ENCODE measurements at regions not wholly inside any gene's neighbourhood (a gene's known extent, or its start where the extent isn't known, plus 50 kb on each side); places are given as distances from the start of the nearest gene placed in this dataset.

DNA sequence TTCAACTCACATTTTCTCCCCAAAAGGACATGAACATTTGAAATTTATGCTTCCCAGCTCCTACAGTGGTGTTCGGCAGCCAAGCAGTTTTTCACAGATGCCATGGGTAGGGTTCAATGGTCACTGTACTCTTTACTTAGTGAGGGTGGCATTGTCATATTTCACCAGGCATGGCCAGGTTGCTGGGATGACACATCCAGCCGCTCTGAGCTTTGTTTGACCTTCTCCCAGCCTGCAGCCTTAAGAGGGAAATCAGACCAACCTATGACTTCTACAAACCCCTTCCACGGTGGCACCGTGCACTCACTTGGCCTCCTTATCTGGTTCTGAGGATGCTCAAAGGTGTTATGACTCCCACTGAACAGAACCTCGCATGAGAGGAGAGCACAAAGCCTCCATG is 108.4 kb upstream of the SH3BP4 start:
- TF ChIP-seq CTCF (conservative IDR thresholded peaks at IDR 0.05; ENCODE audit: low read depth, low read length) (no peak), EZH2 (IDR thresholded peaks at IDR 0.05; ENCODE audit: borderline replicate concordance, low read depth, low read length, poor library complexity, severe bottlenecking) (no peak)
- Histone ChIP-seq H3K27ac (ENCODE audit: low read depth, low read length, poor library complexity, severe bottlenecking) (no peak overlapping the region), H3K4me1 (ENCODE audit: insufficient read depth, low read length, poor library complexity, severe bottlenecking) (peaks cover 25% of the 10 kb centered on the region), H3K4me3 (ENCODE audit: low read depth, low read length, poor library complexity, severe bottlenecking) (no peak overlapping the region), H3K27me3 (replicated peaks; ENCODE audit: insufficient read depth, low read depth, low read length, poor library complexity) (no peaks in the 10 kb centered on the region), H3K9me3 (ENCODE audit: low read depth, low read length, poor library complexity, severe bottlenecking) (no peaks in the 10 kb centered on the region), H3K36me3 (ENCODE audit: insufficient read depth, low read length, poor library complexity, severe bottlenecking) (no peaks in the 10 kb centered on the region)
- intact Hi-C loops (cut with micrococcal nuclease; ENCODE audit: unreplicated experiment): no loop called here
- ChIA-PET POLR2A (ENCODE audit: low non-redundant PET) (no interaction called here), CTCF (no interaction called here)
- no peak for DNase-seq (ENCODE audit: low spot score)
- no TSS peak for BruUV-seq (replicated peaks)

- H3K4me3 ChIP-seq (ENCODE audit: low read depth, low read length, poor library complexity, severe bottlenecking): no peak overlapping the region
- H3K4me1 ChIP-seq (ENCODE audit: insufficient read depth, low read length, poor library complexity, severe bottlenecking): peaks cover 25% of the 10 kb centered on the region
- TF ChIP-seq CTCF (conservative IDR thresholded peaks at IDR 0.05; ENCODE audit: low read depth, low read length) (no peak), EZH2 (IDR thresholded peaks at IDR 0.05; ENCODE audit: borderline replicate concordance, low read depth, low read length, poor library complexity, severe bottlenecking) (no peak)
- no TSS peak for BruUV-seq (replicated peaks)
- no peaks in the 10 kb centered on the region for H3K36me3 ChIP-seq (ENCODE audit: insufficient read depth, low read length, poor library complexity, severe bottlenecking)
- no peak for DNase-seq (ENCODE audit: low spot score)
- no peaks in the 10 kb centered on the region for H3K27me3 ChIP-seq (replicated peaks; ENCODE audit: insufficient read depth, low read depth, low read length, poor library complexity)
- ChIA-PET CTCF (no interaction called here), POLR2A (ENCODE audit: low non-redundant PET) (no interaction called here)
- no peak overlapping the region for H3K27ac ChIP-seq (ENCODE audit: low read depth, low read length, poor library complexity, severe bottlenecking)
- intact Hi-C loops (cut with micrococcal nuclease; ENCODE audit: unreplicated experiment): no loop called here
- H3K9me3 ChIP-seq (ENCODE audit: low read depth, low read length, poor library complexity, severe bottlenecking): no peaks in the 10 kb centered on the region
Measured at GRCh38 chr2:234842753-234843152, 109.1 kb upstream of the SH3BP4 start.

- no peak for DNase-seq (ENCODE audit: low spot score)
- CTCF ChIA-PET: interaction anchor here (0.5 kb wide), 2 partner anchors 25 to 913 kb away, joined by 4 to 16 read pairs; no protein-coding TSS in a partner anchor
- H3K9me3 ChIP-seq (ENCODE audit: low read depth, low read length, poor library complexity, severe bottlenecking): no peaks in the 10 kb centered on the region
- intact Hi-C loops (cut with micrococcal nuclease; ENCODE audit: unreplicated experiment): no loop called here
- no peaks in the 10 kb centered on the region for H3K27me3 ChIP-seq (replicated peaks; ENCODE audit: insufficient read depth, low read depth, low read length, poor library complexity)
- H3K4me3 ChIP-seq (ENCODE audit: low read depth, low read length, poor library complexity, severe bottlenecking): no peak overlapping the region
- no peak for TF ChIP-seq CTCF (conservative IDR thresholded peaks at IDR 0.05; ENCODE audit: low read depth, low read length)
- peaks cover 25% of the 10 kb centered on the region for H3K4me1 ChIP-seq (ENCODE audit: insufficient read depth, low read length, poor library complexity, severe bottlenecking)
- no peaks in the 10 kb centered on the region for H3K36me3 ChIP-seq (ENCODE audit: insufficient read depth, low read length, poor library complexity, severe bottlenecking)
- no peak overlapping the region for H3K27ac ChIP-seq (ENCODE audit: low read depth, low read length, poor library complexity, severe bottlenecking)
- POLR2A ChIA-PET (ENCODE audit: low non-redundant PET): no interaction called here
- BruUV-seq (replicated peaks): no TSS peak
Measured at GRCh38 chr2:234841321-234842015, 110.3 kb upstream of the SH3BP4 start.

Data from A673 (cell line).